GM13976 (cell line): ENCODE measurements at regions not wholly inside any gene's neighbourhood (a gene's known extent, or its start where the extent isn't known, plus 50 kb on each side); places are given as distances from the start of the nearest gene placed in this dataset.

Source experiments
- DNase-seq: peaks from one replicate; pipeline ENCODE4 v3.0.0; 2012; ENCODE audit warnings: low spot score
- in situ Hi-C: fragments of 300-500 bp; cut with MboI; formaldehyde crosslinking; loops from one replicate; pipeline ENCODE4 v1.12.0; 2022; ENCODE audit warnings: low sequenced_read_pairs, mixed read lengths, inconsistent platforms; ENCODE audit not compliant: unreplicated experiment
- TF ChIP-seq, protein P1 (sequence below): IDR thresholded peaks from 2 replicates; pipeline ENCODE4 v1.5.1; 2012; ENCODE audit warnings: borderline replicate concordance, mild to moderate bottlenecking; ENCODE audit not compliant: insufficient read depth; ENCODE audit errors: extremely low read depth, missing control alignments, control extremely low read depth

DNA sequence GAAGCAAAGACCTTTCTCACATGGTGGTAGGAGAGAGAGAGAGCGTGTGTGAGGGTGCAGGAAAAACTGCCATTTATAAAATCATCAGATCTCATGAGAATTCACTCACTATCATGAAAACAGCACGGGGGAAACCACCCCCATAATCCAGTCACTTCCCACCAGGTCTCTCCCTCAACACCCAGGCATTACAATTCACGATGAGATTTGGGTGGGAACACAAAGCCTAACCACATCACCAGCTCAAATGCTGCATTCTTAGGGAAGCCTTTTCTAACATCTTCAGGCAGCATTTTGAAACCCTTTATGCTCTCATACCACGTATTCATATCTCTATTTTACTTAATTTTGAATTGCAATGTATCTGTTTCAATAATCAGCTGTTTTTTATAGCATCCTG, 165.9 kb downstream of the TMTC3 start:
- DNase-seq: no peak
- TF ChIP-seq, protein P1, sequence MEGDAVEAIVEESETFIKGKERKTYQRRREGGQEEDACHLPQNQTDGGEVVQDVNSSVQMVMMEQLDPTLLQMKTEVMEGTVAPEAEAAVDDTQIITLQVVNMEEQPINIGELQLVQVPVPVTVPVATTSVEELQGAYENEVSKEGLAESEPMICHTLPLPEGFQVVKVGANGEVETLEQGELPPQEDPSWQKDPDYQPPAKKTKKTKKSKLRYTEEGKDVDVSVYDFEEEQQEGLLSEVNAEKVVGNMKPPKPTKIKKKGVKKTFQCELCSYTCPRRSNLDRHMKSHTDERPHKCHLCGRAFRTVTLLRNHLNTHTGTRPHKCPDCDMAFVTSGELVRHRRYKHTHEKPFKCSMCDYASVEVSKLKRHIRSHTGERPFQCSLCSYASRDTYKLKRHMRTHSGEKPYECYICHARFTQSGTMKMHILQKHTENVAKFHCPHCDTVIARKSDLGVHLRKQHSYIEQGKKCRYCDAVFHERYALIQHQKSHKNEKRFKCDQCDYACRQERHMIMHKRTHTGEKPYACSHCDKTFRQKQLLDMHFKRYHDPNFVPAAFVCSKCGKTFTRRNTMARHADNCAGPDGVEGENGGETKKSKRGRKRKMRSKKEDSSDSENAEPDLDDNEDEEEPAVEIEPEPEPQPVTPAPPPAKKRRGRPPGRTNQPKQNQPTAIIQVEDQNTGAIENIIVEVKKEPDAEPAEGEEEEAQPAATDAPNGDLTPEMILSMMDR: no peak
- in situ Hi-C loops: no loop called here

DNA sequence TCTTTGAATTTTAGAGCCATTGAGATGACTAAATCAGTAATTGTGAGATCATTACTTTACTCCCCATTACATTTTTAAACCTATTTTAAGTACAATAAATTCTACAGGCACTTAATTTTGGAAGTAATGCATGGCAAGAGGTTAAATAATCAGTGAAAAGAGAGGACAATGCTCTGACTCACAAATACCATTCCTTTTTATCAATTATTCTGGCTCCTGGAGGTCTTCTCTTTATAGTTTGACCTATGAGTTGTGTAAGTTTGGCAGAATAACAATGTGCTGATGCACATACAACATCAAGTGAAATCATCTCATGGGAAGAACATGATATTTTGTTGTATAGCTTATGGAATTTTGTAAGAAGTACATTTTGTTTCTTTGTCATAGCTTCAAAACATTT, 166.7 kb downstream of the TMTC3 start:
- in situ Hi-C loops: no loop called here
- DNase-seq: no peak
- TF ChIP-seq, protein P1: no peak

DNA sequence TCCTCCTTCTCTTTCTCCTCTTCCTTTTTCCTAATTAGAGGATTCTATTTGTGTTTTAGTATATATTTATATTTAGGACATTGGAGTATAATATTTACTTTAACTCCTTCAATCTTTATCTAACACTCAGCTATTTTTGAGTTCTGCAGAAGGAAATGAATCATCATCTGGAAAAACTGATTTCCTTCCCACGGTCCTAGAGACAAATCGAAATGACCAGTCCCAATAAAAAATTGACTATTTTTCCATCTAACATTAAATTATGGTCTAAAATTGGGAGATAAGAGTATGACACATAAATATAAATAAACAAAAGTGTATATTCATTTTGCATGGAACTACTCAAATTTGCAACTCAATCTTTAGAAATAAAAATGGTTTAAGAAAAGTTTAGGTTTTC, 167.4 kb downstream of the TMTC3 start:
- in situ Hi-C loops: no loop called here
- no peak for DNase-seq
- TF ChIP-seq, protein P1: no peak

DNA sequence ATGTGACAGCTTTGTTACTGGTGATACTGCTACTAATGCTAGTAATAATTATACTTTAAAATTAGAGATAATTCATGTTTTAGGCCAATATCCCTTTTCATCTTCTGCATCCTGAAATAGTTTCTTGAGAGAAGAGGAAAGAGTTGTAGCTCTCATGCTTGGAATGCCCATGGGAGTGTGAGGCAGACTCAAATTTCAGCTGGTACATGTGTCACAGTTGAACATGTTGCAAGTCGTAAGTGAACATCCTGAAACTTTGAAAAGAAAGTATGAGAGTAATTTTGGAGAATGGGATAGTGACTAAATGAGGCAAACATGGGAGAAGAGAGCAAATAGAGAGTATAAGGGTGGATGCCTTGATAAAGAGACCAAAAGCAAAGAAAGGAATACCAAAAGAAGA, 168.0 kb downstream of the TMTC3 start:
- TF ChIP-seq, protein P1: no peak
- in situ Hi-C loops: no loop called here
- no peak for DNase-seq

DNA sequence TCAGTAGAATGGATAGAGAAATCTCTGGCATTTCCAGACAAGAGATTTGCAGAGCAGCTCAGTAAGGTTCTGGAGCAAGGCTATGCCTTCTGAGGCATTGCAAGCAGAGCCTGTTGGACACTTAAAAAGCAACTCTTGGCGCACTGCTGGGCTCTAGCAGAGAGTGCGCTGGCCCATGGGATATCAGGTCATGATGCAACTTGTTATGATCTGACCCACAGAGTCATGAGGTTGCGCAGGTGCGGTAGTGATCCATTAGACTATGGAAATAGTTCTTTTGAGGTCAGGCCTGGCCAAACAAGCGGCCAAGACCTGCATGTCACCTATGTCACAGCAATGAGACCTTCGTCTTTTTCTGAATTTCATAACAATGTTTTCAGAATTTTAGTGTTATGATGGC, 168.6 kb downstream of the TMTC3 start:
- DNase-seq: no peak
- in situ Hi-C loops: no loop called here
- TF ChIP-seq, protein P1: no peak

DNA sequence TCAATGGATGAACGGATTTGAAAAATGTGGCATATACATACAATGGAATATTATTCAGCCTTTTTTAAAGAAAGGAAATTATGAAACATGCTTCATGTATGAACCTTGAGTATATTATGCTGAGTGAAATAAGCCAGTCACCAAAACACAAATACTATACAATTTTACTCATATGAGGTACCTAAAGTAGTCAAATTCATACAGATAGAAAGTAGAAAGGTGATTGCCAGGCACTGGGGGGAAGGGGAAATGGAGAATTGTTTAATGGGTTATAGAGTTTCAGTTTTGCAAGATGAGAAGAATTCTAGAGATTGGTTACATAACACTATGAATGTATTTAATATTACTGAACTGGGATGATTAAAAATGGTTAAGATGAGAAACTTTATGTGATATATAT, 171.4 kb downstream of the TMTC3 start:
- in situ Hi-C loops: no loop called here
- TF ChIP-seq, protein P1: no peak
- no peak for DNase-seq

DNA sequence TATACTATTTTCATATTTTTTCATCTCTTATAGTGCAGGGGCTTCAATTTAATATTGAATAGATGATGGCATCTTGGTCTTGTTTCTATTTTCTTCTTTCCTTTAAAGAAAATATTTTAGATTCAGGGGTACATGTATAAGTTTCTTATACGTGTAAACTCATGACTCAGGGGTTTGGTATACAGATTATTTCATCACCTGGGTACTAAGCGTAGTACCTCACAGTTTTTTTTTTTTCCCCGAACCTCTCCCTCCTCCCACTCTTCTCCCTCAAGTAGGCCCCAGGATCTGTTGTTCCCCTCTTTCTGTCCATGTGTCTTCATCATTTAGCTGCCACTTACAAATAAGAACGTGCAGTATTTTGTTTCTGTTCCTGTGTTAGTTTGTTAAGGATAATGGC, 172.6 kb downstream of the TMTC3 start:
- in situ Hi-C loops: no loop called here
- DNase-seq: no peak
- TF ChIP-seq, protein P1: no peak
